ENCODE measurements at regions not wholly inside any gene's neighbourhood (a gene's known extent, or its start where the extent isn't known, plus 50 kb on each side); places are given as distances from the start of the nearest gene placed in this dataset.
"Not testable (repeated sequence)": the region's sequence is repeated elsewhere in the genome, so short reads cannot be mapped to it uniquely, and the experiment has no call there.

DNA sequence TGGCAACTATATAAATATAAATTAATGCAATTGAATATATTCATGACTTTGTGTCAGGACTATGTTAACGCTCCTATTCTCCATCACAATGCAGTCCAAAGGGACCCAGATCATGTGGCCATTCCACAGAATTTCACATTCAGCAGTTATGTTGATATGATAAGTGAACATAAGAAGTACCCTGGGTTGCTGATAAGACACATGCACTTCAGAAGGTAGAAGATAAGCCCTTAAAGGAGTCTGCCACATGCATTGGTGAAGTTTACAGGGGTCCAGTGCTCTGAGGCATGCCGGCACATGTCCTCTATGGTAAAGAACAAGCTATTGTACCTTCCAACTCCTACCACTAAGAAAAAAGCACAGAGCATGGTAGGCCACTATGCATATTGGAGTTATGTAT lies 76.4 kb downstream of the PHAX start:
- DNase-seq (ENCODE audit: low spot score): no peak

DNA sequence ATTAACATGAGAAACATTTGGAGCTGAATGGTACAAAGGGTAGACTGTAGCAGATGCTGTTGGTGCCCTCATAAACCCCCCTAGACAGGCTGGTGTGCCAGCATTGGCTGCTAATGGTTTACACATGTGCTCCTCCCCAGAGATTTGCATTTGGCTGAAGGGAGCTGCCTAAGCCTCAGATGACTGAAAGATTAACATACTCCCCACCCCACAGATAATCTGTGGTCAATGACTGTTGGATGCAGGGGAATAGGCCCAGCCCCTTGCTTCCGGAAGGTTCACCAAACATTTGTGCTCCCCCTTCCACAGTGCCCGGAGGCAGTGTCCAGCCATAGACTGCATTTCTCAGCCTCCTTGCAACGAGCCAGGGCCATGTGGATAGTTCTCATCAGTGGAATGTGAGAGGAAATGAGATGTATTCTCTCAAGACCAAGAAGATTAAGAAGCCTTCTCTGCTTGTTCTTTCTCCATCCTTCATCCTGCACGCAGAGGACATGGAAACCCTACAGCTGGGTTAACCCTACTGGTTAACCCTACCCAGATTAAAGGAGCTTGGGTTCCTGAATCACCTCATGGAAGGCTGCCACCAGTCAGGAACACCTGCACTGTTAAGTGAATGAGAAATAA lies 79.6 kb downstream of the PHAX start:
- DNase-seq (ENCODE audit: low spot score): peak; percentile 14

DNA sequence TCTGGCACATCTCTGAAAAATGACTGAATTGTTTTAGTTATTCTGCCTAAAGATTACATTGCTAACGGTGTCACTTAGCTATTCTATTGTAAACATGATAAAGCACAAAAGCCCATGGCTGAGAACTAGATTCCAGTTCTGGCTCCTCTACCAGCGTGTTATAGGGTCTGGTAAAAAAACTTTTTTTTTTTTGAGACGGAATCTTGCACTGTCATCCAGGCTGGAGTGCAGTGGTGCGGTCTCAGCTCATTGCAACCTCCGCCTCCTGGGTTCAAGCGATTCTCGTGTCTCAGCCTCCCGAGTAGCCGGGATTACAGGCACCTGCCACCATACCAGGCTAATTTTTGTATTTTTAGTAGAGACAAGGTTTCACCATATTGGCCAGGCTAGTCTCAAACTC lies 80.6 kb downstream of the PHAX start:
- not testable (repeated sequence) for DNase-seq (ENCODE audit: low spot score)

DNA sequence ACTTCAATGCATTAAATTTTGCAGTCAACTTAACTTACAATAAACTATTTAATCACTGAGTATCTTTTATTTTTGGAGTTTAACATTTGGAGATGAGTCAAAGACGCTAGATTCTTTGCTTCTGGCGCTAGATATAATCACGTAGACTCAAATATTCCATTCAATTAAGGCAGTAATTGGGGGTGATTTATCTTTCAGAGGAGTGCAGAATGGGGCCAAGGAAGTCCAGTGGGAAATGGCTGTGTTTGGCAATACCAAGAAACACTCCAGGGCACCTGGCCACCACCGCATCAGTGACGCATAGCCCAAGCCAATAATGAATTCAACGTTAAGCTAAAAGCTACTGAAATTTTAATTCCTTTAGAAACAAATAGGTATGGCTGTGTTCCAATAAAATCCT lies 81.2 kb downstream of the PHAX start:
- no peak for DNase-seq (ENCODE audit: low spot score)

- DNase-seq (ENCODE audit: low spot score): no peak
These were observed 82.1 kb downstream of the PHAX start for GRCh38 chr5:126682856-126683255.

GRCh38 chr5:126683912-126684311 lies 83.2 kb downstream of the PHAX start:
- DNase-seq (ENCODE audit: low spot score): no peak

- DNase-seq (ENCODE audit: low spot score): not testable (repeated sequence)
These were observed 84.1 kb downstream of the PHAX start for GRCh38 chr5:126684656-126685442.

DNA sequence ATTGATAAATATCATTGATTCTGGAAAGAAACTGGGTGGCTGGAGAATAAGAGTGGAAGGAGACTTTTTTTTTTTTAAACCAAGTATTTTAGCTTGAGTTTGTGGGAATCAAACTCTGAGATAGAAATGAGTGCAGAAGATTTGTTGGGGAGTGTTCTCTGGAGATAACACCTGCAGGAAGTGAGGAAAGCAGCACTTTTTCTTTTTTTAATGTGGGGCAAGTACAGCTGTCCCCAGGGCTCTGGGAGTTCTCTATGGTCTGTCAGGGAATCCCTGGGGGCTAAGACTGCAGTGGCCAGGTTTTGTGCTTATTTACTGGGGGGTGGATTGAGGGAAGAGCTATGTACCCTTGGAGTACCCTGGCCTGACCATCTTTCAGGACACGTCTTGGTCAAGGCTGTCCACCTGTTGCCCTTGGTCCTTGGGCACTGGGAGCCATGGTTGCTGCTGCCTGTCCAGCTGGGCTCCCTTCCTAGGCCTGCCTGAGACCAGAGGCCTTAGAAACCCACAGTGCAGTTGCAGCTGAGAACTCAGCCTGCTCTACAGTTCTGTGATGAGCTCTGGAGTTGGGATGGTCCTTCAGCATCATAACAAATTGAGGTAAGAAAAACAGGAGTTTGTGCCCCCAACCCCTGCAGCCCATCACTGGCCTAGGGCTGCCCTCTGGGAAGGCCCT lies 85.8 kb downstream of the PHAX start:
- DNase-seq (ENCODE audit: low spot score): no peak

- DNase-seq (ENCODE audit: low spot score): no peak
These were observed 84.0 kb upstream of the LMNB1 start for GRCh38 chr5:126692971-126693370.

GRCh38 chr5:126693806-126694205 lies 83.1 kb upstream of the LMNB1 start:
- DNase-seq (ENCODE audit: low spot score): no peak

- no peak for DNase-seq (ENCODE audit: low spot score)
These were observed 82.5 kb upstream of the LMNB1 start for GRCh38 chr5:126694403-126694802.

DNA sequence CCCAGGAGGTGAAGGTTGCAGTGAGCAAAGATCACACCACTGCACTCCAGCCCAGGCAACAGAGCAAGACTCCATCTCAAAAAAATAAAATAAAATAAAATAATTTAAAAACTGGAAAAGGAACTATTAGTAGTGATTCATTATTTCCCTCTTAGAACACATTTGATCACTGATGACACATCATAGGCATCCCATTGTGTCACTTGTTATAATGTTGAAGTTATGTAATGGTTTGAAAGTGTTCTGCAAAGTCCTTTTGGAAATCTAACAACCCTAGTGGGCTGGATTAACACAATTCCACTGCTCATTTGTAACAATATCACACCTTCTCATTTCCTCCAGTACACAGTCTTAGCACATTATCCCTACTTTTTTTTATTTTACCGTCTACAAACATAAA lies 81.8 kb upstream of the LMNB1 start:
- DNase-seq (ENCODE audit: low spot score): no peak

DNA sequence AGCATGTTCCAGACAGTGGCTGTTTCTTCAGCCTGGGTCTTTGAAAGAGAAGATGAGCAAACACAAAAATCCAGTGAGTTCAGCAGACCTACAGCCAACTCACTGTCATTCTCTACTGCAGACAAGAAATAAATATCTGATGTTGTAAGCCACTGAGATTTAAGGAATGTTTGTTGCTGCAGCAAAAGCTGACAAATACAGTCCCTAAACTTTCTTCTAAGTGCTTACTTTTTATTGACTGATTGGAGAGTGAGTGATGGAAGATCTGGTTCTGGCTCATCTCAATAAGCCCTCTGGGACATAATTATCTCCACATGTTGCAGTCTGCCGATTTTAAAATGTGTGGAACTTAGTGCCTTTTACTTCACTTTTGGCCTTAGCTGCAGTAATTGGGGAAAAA lies 69.9 kb upstream of the LMNB1 start:
- no peak for DNase-seq (ENCODE audit: low spot score)

DNA sequence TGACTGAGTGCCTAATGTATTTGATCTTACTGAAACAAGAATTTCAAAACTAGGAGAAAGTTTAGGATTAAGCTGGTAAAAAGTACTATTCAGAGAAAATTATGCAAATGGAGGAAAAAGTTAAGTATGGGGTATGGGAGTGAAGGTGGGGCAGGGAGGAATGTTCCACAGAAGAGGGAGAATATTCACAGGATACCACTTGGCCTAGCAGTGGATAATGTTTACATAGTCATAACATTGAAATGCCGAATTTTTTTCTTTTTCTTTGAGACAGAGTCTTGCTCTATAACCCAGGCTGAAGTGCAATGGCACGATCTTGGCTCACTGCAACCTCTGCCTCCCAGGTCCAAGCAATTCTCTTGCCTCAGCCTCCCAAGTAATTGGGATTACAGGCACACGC lies 61.2 kb upstream of the LMNB1 start:
- DNase-seq (ENCODE audit: low spot score): no peak

DNA sequence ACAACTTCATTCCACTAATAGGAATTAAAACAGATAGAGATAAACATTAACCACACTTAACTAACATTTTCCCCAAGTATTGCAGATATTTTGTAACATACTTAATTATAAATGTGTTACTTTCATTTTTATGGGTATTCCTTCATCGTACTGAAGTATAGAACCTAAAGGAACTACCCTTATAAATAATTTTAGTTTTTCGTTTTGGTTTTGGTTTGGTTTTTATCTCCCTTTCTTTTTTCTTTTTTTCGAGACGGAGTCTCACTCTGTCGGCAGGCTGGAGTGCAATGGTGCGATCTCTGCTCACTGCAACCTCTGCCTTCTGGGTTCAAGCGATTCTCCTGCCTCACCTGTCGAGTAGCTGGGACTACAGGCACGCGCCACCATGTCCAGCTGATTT lies 60.1 kb upstream of the LMNB1 start:
- no peak for DNase-seq (ENCODE audit: low spot score)

- DNase-seq (ENCODE audit: low spot score): no peak
These were observed 58.6 kb upstream of the LMNB1 start for GRCh38 chr5:126718236-126718868.

DNA sequence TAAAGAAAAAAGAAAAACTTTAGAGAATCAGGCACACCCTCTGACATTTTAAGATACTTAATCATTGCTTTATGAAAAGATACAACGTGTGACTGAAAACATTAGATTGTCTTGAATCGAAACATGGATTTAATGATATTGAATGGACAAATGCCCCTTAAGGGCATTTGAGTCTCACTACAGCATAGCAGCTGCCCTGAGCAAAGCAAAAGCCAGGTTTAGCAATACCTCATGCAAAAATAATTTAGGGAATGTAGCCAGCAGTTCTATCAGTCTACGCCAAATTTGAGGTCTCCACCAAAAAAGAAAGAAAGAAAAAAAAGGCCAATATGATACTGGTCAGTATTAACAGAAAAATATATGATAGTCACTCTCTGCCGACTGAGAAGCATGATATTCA lies 56.6 kb upstream of the LMNB1 start:
- DNase-seq (ENCODE audit: low spot score): no peak

DNA sequence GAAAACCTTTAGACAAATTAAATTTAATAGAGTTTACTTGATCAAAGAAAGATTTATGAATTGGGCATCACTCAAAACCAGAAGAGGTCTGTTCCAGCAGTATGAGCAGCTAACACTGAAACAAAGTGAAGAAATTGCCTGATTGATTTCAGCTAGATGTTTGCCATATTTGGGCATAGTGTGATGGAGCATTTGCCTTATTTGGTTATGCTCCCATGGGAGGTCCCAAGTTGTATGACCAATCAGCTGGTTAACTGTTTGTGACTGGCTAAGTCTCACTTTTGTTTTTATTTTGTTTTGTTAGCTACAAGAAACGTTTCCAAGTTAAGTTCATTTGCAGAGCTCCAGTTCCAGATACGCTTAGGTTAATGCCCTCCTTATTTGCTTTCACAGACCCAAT lies 53.3 kb upstream of the LMNB1 start:
- DNase-seq (ENCODE audit: low spot score): no peak

Data from hepatic stellate cell (primary cell).